K562 (cell line): ENCODE measurements at regions not wholly inside any gene's neighbourhood (a gene's known extent, or its start where the extent isn't known, plus 50 kb on each side); places are given as distances from the start of the nearest gene placed in this dataset.

Experiments
- CTCF ChIP-seq, 3 experiments: IDR thresholded peaks in 2 of 3; conservative IDR thresholded peaks in 1 of 3; 2 replicates each; pipeline ENCODE4 v1.5.1; 2011 to 2012; ENCODE audit warnings: low read length in 3 of 3, mild to moderate bottlenecking in 3 of 3, control low read depth in 2 of 3, improper control_type of control experiment in 1 of 3, inconsistent platforms in 1 of 3, low read depth in 1 of 3, mixed read lengths in 1 of 3, moderate library complexity in 1 of 3; ENCODE audit not compliant: insufficient read depth in 2 of 3
- KLF1 ChIP-seq: fragments of 450-650 bp; IDR thresholded peaks from 2 replicates; pipeline ENCODE4 v1.6.1; 2016; ENCODE audit warnings: missing genetic modification characterization, missing compliant biosample characterization
- RFX1 ChIP-seq: fragments of 450-650 bp; IDR thresholded peaks from 2 replicates; pipeline ENCODE4 v1.6.1; 2016; ENCODE audit warnings: mild to moderate bottlenecking, moderate library complexity
- SRF ChIP-seq, 2 experiments: fragments of 250-450, 450-650 bp in 1 of 2; sonication (Bioruptor Pico) in 1 of 2; sonication (generic) in 1 of 2; formaldehyde crosslinking; IDR thresholded peaks; 2 replicates each; pipeline versions ENCODE4 v1.5.0 to v1.5.1; 2020 to 2022; ENCODE audit warnings: mild to moderate bottlenecking in 1 of 2, missing genetic modification reagents in 1 of 2
- TAF1 ChIP-seq: IDR thresholded peaks from 2 replicates; pipeline ENCODE4 v1.6.1; 2011; ENCODE audit warnings: mild to moderate bottlenecking, low read length, moderate library complexity; ENCODE audit not compliant: insufficient read depth, control insufficient read depth, severe bottlenecking; ENCODE audit errors: extremely low read depth
- ZFP36 ChIP-seq: fragments of 150-350 bp; IDR thresholded peaks from 2 replicates; pipeline ENCODE4 v1.6.1; 2018; ENCODE audit warnings: low read length, low read depth; ENCODE audit not compliant: partially characterized antibody
- ZNF311 ChIP-seq: fragments of 250-450 bp; sonication (Bioruptor Pico); IDR thresholded peaks from 2 replicates; pipeline ENCODE4 v1.4.0; 2020; ENCODE audit warnings: mild to moderate bottlenecking, moderate library complexity

GRCh38 chr6:21965953-21966539 is 330.8 kb downstream of the PRL start:
- no peak for TF ChIP-seq KLF1 (tag)
- TF ChIP-seq TAF1: no peak
- no peak for TF ChIP-seq CTCF (IDR thresholded peaks at IDR 0.05 in 2 of 3, conservative IDR thresholded peaks at IDR 0.05 in 1 of 3; ENCODE audit: insufficient read depth in 2 of 3, low read depth in 1 of 3, low read length in 3 of 3)
- TF ChIP-seq ZFP36: no peak
- no peak for TF ChIP-seq ZNF311 (CRISPR knock-in tag)
- TF ChIP-seq SRF (CRISPR knock-in tag; IDR thresholded peaks at IDR 0.05): no peak
- TF ChIP-seq RFX1: no peak
